GM23338 (cell line): ENCODE measurements at regions not wholly inside any gene's neighbourhood (a gene's known extent, or its start where the extent isn't known, plus 50 kb on each side); places are given as distances from the start of the nearest gene placed in this dataset.
A peak's percentile ranks its signal among the peaks of the same experiment; 100 is the strongest.
"Not testable (repeated sequence)": the region's sequence is repeated elsewhere in the genome, so short reads cannot be mapped to it uniquely, and the experiment has no call there.

Source experiments
- ATAC-seq: fragments of 200-7000 bp; cut with Tn5 transposase; 3 replicates; pipeline ENCODE4 v1.9.1; 2020
- DNase-seq: peaks from one replicate; pipeline ENCODE4 v3.0.0-alpha.2; 2015; ENCODE audit warnings: low spot score
- H2AFZ ChIP-seq: fragments of 200-600 bp; sonication (generic); 2 replicates; pipeline ENCODE4 v1.8.0; 2016; ENCODE audit warnings: antibody characterized with exemption, mild to moderate bottlenecking, moderate library complexity
- H3F3A ChIP-seq: fragments of 200-600 bp; sonication (generic); replicated peaks from 2 replicates; pipeline ENCODE4 v1.8.0; 2017; ENCODE audit warnings: antibody characterized with exemption, mixed run types, low read depth
- H3K27ac ChIP-seq: fragments of 200-600 bp; sonication (generic); 2 replicates; pipeline ENCODE4 v1.6.1; 2016; ENCODE audit warnings: low read depth
- H3K27me3 ChIP-seq: fragments of 200-600 bp; sonication (generic); 2 replicates; pipeline ENCODE4 v1.8.0; 2016; ENCODE audit warnings: mild to moderate bottlenecking, mixed run types, moderate library complexity; ENCODE audit not compliant: insufficient read depth
- H3K36me3 ChIP-seq: fragments of 200-600 bp; sonication (generic); 2 replicates; pipeline ENCODE4 v1.8.0; 2016; ENCODE audit warnings: mild to moderate bottlenecking; ENCODE audit not compliant: insufficient read depth
- H3K4me1 ChIP-seq: fragments of 200-600 bp; sonication (generic); 2 replicates; pipeline ENCODE4 v1.8.0; 2016; ENCODE audit warnings: mild to moderate bottlenecking, moderate library complexity; ENCODE audit not compliant: insufficient read depth
- H3K4me2 ChIP-seq: fragments of 200-600 bp; sonication (generic); 2 replicates; pipeline ENCODE4 v1.7.1; 2017; ENCODE audit warnings: mixed run types
- H3K4me3 ChIP-seq: fragments of 200-600 bp; sonication (generic); 2 replicates; pipeline ENCODE4 v1.6.1; 2016; ENCODE audit warnings: mixed run types
- H3K79me2 ChIP-seq: fragments of 200-600 bp; sonication (generic); replicated peaks from 2 replicates; pipeline ENCODE4 v1.8.0; 2017; ENCODE audit warnings: mild to moderate bottlenecking; ENCODE audit not compliant: insufficient read depth
- H3K9me2 ChIP-seq: fragments of 200-600 bp; sonication (generic); 2 replicates; pipeline ENCODE4 v1.8.0; 2017; ENCODE audit not compliant: insufficient read depth
- H4K20me1 ChIP-seq: fragments of 200-600 bp; sonication (generic); replicated peaks from 2 replicates; pipeline ENCODE4 v1.8.0; 2017; ENCODE audit warnings: mild to moderate bottlenecking; ENCODE audit not compliant: insufficient read depth
- H3K27ac Mint-ChIP-seq: 2 replicates; pipeline ENCODE4 v1.8.0; 2020; ENCODE audit warnings: inconsistent platforms, mild to moderate bottlenecking, moderate library complexity, mixed read lengths
- H3K27me3 Mint-ChIP-seq: 3 replicates; pipeline ENCODE4 v1.8.0; 2022; ENCODE audit warnings: low read depth, mild to moderate bottlenecking, moderate library complexity, mixed read lengths, inconsistent platforms; ENCODE audit not compliant: insufficient read depth, poor library complexity
- H3K36me3 Mint-ChIP-seq: 3 replicates; pipeline ENCODE4 v1.8.0; 2021; ENCODE audit warnings: low read depth, mild to moderate bottlenecking, inconsistent platforms, moderate library complexity, mixed read lengths
- H3K4me1 Mint-ChIP-seq: 3 replicates; pipeline ENCODE4 v1.8.0; 2020; ENCODE audit warnings: mild to moderate bottlenecking, inconsistent platforms, mixed read lengths
- H3K4me3 Mint-ChIP-seq: 3 replicates; pipeline ENCODE4 v1.8.0; 2021; ENCODE audit warnings: moderate library complexity, mild to moderate bottlenecking, inconsistent platforms, mixed read lengths
- H3K9me3 Mint-ChIP-seq: 3 replicates; pipeline ENCODE4 v1.8.0; 2020; ENCODE audit warnings: moderate library complexity, mild to moderate bottlenecking, inconsistent platforms, mixed read lengths
- CREB1 ChIP-seq: fragments of 250-450 bp; sonication (Bioruptor Pico); IDR thresholded peaks from 2 replicates; pipeline ENCODE4 v1.5.0; 2020; ENCODE audit warnings: low read depth, mild to moderate bottlenecking, moderate library complexity
- CTCF ChIP-seq, 2 experiments: fragments of 200-600 bp in 1 of 2; sonication (generic) in 1 of 2; conservative IDR thresholded peaks; 2 replicates each; pipeline versions ENCODE4 v1.5.1 to v1.6.1; 2016 to 2017; ENCODE audit warnings: antibody characterized with exemption in 2 of 2, low read depth in 2 of 2, mild to moderate bottlenecking in 2 of 2, moderate library complexity in 1 of 2
- ETS1 ChIP-seq: IDR thresholded peaks from 2 replicates; pipeline ENCODE4 v1.6.1; 2016; ENCODE audit warnings: antibody characterized with exemption
- EZH2 ChIP-seq: fragments of 200-600 bp; sonication (generic); IDR thresholded peaks from one replicate; pipeline ENCODE4 v1.8.0; 2017; ENCODE audit warnings: antibody characterized with exemption, mild to moderate bottlenecking, low read depth; ENCODE audit not compliant: unreplicated experiment
- JUNB ChIP-seq: IDR thresholded peaks from one replicate; pipeline ENCODE4 v1.6.1; 2016; ENCODE audit warnings: antibody characterized with exemption; ENCODE audit not compliant: unreplicated experiment
- NANOG ChIP-seq: IDR thresholded peaks from 2 replicates; pipeline ENCODE4 v1.6.1; 2016; ENCODE audit warnings: antibody characterized with exemption, borderline replicate concordance
- REST ChIP-seq: IDR thresholded peaks from one replicate; pipeline ENCODE4 v1.6.1; 2018; ENCODE audit warnings: antibody characterized with exemption; ENCODE audit not compliant: unreplicated experiment
- STAT1 ChIP-seq: IDR thresholded peaks from one replicate; pipeline ENCODE4 v1.6.1; 2016; ENCODE audit warnings: antibody characterized with exemption; ENCODE audit not compliant: unreplicated experiment
- ZNF114 ChIP-seq: fragments of 250-450 bp; sonication (Bioruptor Pico); IDR thresholded peaks from 2 replicates; pipeline ENCODE4 v1.5.0; 2020; ENCODE audit warnings: mild to moderate bottlenecking, moderate library complexity
- ZNF331 ChIP-seq: fragments of 250-450 bp; sonication (Bioruptor Pico); IDR thresholded peaks from 2 replicates; pipeline ENCODE4 v1.5.0; 2020; ENCODE audit warnings: low read depth, mild to moderate bottlenecking, moderate library complexity

DNA sequence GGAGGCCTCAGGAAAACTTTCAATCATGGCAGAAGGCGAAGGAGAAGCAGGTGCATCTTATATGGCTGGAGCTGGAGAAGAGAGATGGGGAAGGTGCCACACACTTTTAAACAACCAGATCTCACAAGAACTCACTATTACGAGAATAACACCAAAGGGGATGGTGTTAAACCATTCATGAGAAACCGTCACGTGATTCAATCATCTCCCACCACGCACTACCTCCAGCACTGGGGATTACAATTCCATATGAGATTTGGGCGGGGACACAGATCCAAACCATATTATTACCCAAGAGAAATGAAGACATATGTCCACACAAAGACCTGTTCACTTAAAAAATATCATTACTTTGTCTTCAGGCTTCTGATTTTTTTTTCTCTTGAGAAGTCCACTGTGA is 518.5 kb downstream of the DCDC2C start:
- no peaks in the 10 kb centered on the region for H3K36me3 ChIP-seq
- H3K4me3 Mint-ChIP-seq = no peak overlapping the region
- TF ChIP-seq STAT1 = no peak
- no peak for TF ChIP-seq ETS1
- no peak for TF ChIP-seq EZH2
- peaks cover 5% of the 10 kb centered on the region for H3K27me3 Mint-ChIP-seq
- H3K4me1 Mint-ChIP-seq = no peaks in the 10 kb centered on the region; the same call in 1 of the 3 replicates
- DNase-seq (no peak), ATAC-seq (no peak)
- no peaks in the 10 kb centered on the region for H3F3A ChIP-seq
- no peaks in the 10 kb centered on the region for H3K27me3 ChIP-seq
- H4K20me1 ChIP-seq = no peaks in the 10 kb centered on the region
- no peak overlapping the region for H3K4me3 ChIP-seq
- H3K36me3 Mint-ChIP-seq = no peaks in the 10 kb centered on the region
- no peak overlapping the region for H3K27ac Mint-ChIP-seq
- no peak overlapping the region for H3K4me2 ChIP-seq
- H3K4me1 ChIP-seq = no peaks in the 10 kb centered on the region
- H3K27ac ChIP-seq = no peak overlapping the region
- H3K9me2 ChIP-seq = no peaks in the 10 kb centered on the region
- H3K79me2 ChIP-seq = no peaks in the 10 kb centered on the region
- no peak overlapping the region for H2AFZ ChIP-seq
- H3K9me3 Mint-ChIP-seq = peaks cover 69% of the 10 kb centered on the region

DNA sequence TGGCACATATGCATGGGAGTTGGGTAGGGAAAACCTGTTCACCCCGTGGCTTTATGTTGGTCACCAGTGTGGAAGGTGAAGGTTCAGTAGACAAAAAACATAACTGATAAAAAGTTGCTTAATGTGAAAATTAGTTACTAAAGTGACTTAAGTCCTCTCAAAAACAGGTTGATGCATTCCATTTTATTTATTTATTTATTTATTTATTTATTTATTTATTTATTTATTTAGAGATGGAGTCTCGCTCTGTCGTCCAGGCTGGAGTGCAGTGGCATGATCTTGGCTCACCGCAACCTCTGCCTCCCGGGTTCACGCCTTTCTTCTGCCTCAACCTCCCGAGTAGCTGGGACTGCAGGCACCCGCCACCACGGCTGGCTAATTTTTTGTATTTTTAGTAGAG is 541.0 kb downstream of the DCDC2C start:
- Mint-ChIP-seq H3K36me3 (peaks cover 36% of the 10 kb centered on the region), H3K9me3 (peaks cover 82% of the 10 kb centered on the region)
- ATAC-seq, H3F3A ChIP-seq, H3K36me3 ChIP-seq, H3K4me1 Mint-ChIP-seq, H3K4me2 ChIP-seq, H3K27me3 ChIP-seq, H3K79me2 ChIP-seq, H3K4me3 Mint-ChIP-seq, H3K27ac ChIP-seq, H3K4me3 ChIP-seq, H3K27ac Mint-ChIP-seq, H3K27me3 Mint-ChIP-seq, H2AFZ ChIP-seq, H4K20me1 ChIP-seq, DNase-seq: not testable (repeated sequence)
- peaks cover 11% of the 10 kb centered on the region; the same call in 1 of the 2 replicates for H3K9me2 ChIP-seq
- H3K4me1 ChIP-seq = peaks cover 11% of the 10 kb centered on the region; the same call in 1 of the 2 replicates

DNA sequence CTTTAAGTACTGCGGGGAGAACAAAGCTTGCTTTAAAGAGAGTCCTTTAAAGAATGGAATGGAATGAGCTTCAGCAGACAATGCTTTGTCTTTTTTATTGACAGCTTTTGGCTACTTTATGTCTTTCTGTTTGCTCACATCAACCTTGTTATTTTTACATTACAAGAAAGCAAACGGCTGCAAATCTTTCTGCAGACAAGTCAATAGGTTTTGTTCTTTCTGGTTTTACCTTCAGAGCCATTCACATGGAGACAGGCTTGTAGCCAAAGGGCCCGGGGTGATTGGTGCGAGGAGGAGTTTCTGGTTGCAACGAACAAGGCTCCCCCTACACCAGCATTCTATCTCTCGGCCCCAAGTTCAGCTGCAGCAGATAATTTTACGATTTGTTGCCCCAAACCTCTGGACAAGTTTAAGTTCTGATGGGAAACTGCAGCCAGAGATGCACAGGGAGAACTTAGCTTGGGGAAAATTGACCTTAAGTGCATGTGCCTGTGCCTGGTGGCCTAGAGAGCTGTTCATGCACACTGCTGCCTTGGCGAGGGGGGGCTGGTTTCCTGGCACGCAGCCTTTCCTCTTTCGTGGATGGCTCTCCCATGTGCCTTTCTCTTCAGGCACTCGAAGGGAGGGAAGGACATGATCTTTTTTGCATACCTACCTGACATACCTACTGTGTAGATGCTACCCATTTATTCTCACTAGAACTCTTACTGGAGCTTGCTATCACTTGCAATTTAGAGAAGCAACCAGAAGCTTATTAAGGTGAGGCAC is 543.2 kb downstream of the DCDC2C start:
- DNase-seq = peak; percentile 24
- H3K27ac Mint-ChIP-seq = no peak overlapping the region
- peaks cover 29% of the 10 kb centered on the region for H3K36me3 Mint-ChIP-seq

More for the DNA sequence above, 543.2 kb downstream of the DCDC2C start:
- H3K4me1 Mint-ChIP-seq = no peaks in the 10 kb centered on the region; the same call in 1 of the 3 replicates
- Histone ChIP-seq H3F3A (no peaks in the 10 kb centered on the region), H3K79me2 (no peaks in the 10 kb centered on the region), H3K27me3 (no peaks in the 10 kb centered on the region), H3K27ac (no peak overlapping the region), H3K4me2 (peak overlapping the region; percentile 43; the same call in 1 of the 2 replicates), H3K36me3 (no peaks in the 10 kb centered on the region), H3K4me1 (peaks cover 11% of the 10 kb centered on the region; the same call in 1 of the 2 replicates), H3K9me2 (0 out of 2 replicates have a peak, but pooled peaks cover 5% of the 10 kb centered on the region), H4K20me1 (no peaks in the 10 kb centered on the region), H3K4me3 (no peak overlapping the region), H2AFZ (no peak overlapping the region)
- H3K9me3 Mint-ChIP-seq = peaks cover 86% of the 10 kb centered on the region
- no peak for TF ChIP-seq JUNB
- TF ChIP-seq CREB1 = no peak
- TF ChIP-seq ETS1 = no peak
- no peak for TF ChIP-seq REST
- no peak for TF ChIP-seq CTCF (conservative IDR thresholded peaks at IDR 0.05; ENCODE audit: low read depth in 2 of 2)
- no peak for TF ChIP-seq ZNF331 (CRISPR knock-in tag)
- TF ChIP-seq NANOG = peak; percentile 72; the same call in 1 of the 2 replicates
- TF ChIP-seq ZNF114 (CRISPR knock-in tag) = no peak
- peak; percentile 91 for ATAC-seq
- H3K4me3 Mint-ChIP-seq = no peak overlapping the region
- peaks cover 2% of the 10 kb centered on the region for H3K27me3 Mint-ChIP-seq
